PC-3 (cell line): ENCODE measurements at regions not wholly inside any gene's neighbourhood (a gene's known extent, or its start where the extent isn't known, plus 50 kb on each side); places are given as distances from the start of the nearest gene placed in this dataset.

Experiments
- ATAC-seq: fragments of 200-7000 bp; cut with Tn5 transposase; 2 replicates; pipeline ENCODE4 v1.9.1; 2020; ENCODE audit warnings: mild to moderate bottlenecking, moderate library complexity
- BruUV-seq: library from RNA; stranded (reverse); fragments of 400-500 nt; replicated peaks from 2 replicates; lab custom pipeline; 2021; lab: Mats Ljungman, UMichigan
- CTCF ChIA-PET: fragments of 300-600 bp; sonication (Branson Sonifier 250); formaldehyde crosslinking; loops from one replicate; lab custom pipeline; 2022; ENCODE audit warnings: antibody characterized with exemption; lab: Charles Lee
- POLR2A ChIA-PET: fragments of 300-600 bp; sonication (Branson Sonifier 250); formaldehyde crosslinking; loops from one replicate; lab custom pipeline; 2022; ENCODE audit warnings: antibody characterized with exemption; ENCODE audit not compliant: unreplicated experiment; lab: Charles Lee
- DNase-seq: peaks from one replicate; pipeline ENCODE4 v3.0.0-alpha.2; 2015
- H2AFZ ChIP-seq: fragments of 300-600 bp; sonication (generic); 2 replicates; pipeline ENCODE4 v1.6.0; 2016; ENCODE audit warnings: antibody characterized with exemption, low read length
- H3F3A ChIP-seq: fragments of 300-600 bp; sonication (generic); one replicate; pipeline ENCODE4 v1.6.0; 2017; ENCODE audit warnings: antibody characterized with exemption, low read length, control low read depth, mild to moderate bottlenecking; ENCODE audit not compliant: unreplicated experiment
- H3K27ac ChIP-seq: fragments of 300-600 bp; sonication (generic); 2 replicates; pipeline ENCODE4 v1.5.1; 2016; ENCODE audit warnings: mild to moderate bottlenecking, low read length
- H3K27me3 ChIP-seq: fragments of 300-600 bp; sonication (generic); 2 replicates; pipeline ENCODE4 v1.6.1; 2016; ENCODE audit warnings: low read length, mixed read lengths
- H3K36me3 ChIP-seq: fragments of 300-600 bp; sonication (generic); 2 replicates; pipeline ENCODE4 v1.6.1; 2016; ENCODE audit warnings: low read depth, mixed run types, low read length, mixed read lengths
- H3K4me1 ChIP-seq: fragments of 300-600 bp; sonication (generic); 2 replicates; pipeline ENCODE4 v1.5.1; 2016; ENCODE audit warnings: low read length; ENCODE audit not compliant: insufficient read depth
- H3K4me2 ChIP-seq: fragments of 300-600 bp; sonication (generic); 2 replicates; pipeline ENCODE4 v1.6.0; 2016; ENCODE audit warnings: low read length
- H3K4me3 ChIP-seq: fragments of 300-600 bp; sonication (generic); 2 replicates; pipeline ENCODE4 v1.5.1; 2016; ENCODE audit warnings: mild to moderate bottlenecking, low read length, mixed read lengths
- H3K79me2 ChIP-seq: fragments of 300-600 bp; sonication (generic); 2 replicates; pipeline ENCODE4 v1.6.1; 2017; ENCODE audit warnings: low read length, mixed read lengths
- H3K9ac ChIP-seq: fragments of 300-600 bp; sonication (generic); 2 replicates; pipeline ENCODE4 v1.6.0; 2016; ENCODE audit warnings: mild to moderate bottlenecking, low read length
- H3K9me2 ChIP-seq: fragments of 300-600 bp; sonication (generic); replicated peaks from 2 replicates; pipeline ENCODE4 v1.6.1; 2016; ENCODE audit warnings: mixed run types, low read length, mixed read lengths
- H3K9me3 ChIP-seq: fragments of 300-600 bp; sonication (generic); 2 replicates; pipeline ENCODE4 v1.6.1; 2016; ENCODE audit warnings: low read length, mixed read lengths
- H4K20me1 ChIP-seq: fragments of 300-600 bp; sonication (generic); 2 replicates; pipeline ENCODE4 v1.6.1; 2016; ENCODE audit warnings: low read length, mixed read lengths
- CTCF ChIP-seq: fragments of 300-600 bp; sonication (generic); conservative IDR thresholded peaks from 2 replicates; pipeline ENCODE4 v1.5.1; 2017; ENCODE audit warnings: antibody characterized with exemption, low read depth, mild to moderate bottlenecking, low read length
- EZH2 ChIP-seq: fragments of 300-600 bp; sonication (generic); IDR thresholded peaks from one replicate; pipeline ENCODE4 v1.6.1; 2017; ENCODE audit warnings: antibody characterized with exemption, mild to moderate bottlenecking, low read length; ENCODE audit not compliant: unreplicated experiment
- EZH2phosphoT487 ChIP-seq: fragments of 300-600 bp; sonication (generic); IDR thresholded peaks from 2 replicates; pipeline ENCODE4 v1.6.1; 2018; ENCODE audit warnings: mild to moderate bottlenecking, antibody characterized with exemption, low read length, borderline replicate concordance
- intact Hi-C: fragments of 100-400 bp; cut with micrococcal nuclease; formaldehyde crosslinking; loops from 2 replicates; pipeline ENCODE4 v1.9.0; 2023

DNA sequence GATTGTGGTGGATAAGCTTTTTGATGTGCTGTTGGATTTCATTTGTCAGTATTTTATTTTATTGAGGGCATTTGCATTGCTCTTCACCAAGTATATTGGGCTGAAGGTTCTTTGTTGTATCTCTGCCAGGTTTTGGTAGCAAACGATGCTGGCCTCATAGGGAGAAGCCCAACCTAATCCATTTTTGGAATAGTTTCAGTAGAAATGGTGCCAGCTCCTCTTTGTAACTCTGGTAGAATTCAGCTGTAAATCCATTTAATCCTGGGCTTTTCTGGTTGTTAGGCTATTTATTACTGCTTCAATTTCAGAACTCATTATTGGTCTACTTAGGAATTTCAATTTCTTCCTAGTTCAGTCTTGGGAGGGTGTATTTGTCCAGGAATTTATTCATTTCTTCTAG, 309.8 kb upstream of the SETBP1 start:
- no TSS peak for BruUV-seq
- ATAC-seq (no peak), DNase-seq (no peak)
- ChIA-PET POLR2A (no interaction called here), CTCF (no interaction called here)
- TF ChIP-seq EZH2: no peak
- no peak for TF ChIP-seq EZH2phosphoT487
- no peak for TF ChIP-seq CTCF
- no peak overlapping the region for H3K27ac ChIP-seq
- H3K4me1 ChIP-seq: no peaks in the 10 kb centered on the region
- no peak overlapping the region for H3K4me3 ChIP-seq
- H3K36me3 ChIP-seq: no peaks in the 10 kb centered on the region
- no peak overlapping the region for H2AFZ ChIP-seq
- no peak overlapping the region for H3K9ac ChIP-seq
- H4K20me1 ChIP-seq: no peaks in the 10 kb centered on the region
- H3K9me3 ChIP-seq: no peaks in the 10 kb centered on the region
- no peaks in the 10 kb centered on the region for H3F3A ChIP-seq
- H3K27me3 ChIP-seq: no peaks in the 10 kb centered on the region
- no peak overlapping the region for H3K4me2 ChIP-seq
- H3K79me2 ChIP-seq: no peaks in the 10 kb centered on the region
- no peaks in the 10 kb centered on the region for H3K9me2 ChIP-seq
- intact Hi-C loops: no loop called here

DNA sequence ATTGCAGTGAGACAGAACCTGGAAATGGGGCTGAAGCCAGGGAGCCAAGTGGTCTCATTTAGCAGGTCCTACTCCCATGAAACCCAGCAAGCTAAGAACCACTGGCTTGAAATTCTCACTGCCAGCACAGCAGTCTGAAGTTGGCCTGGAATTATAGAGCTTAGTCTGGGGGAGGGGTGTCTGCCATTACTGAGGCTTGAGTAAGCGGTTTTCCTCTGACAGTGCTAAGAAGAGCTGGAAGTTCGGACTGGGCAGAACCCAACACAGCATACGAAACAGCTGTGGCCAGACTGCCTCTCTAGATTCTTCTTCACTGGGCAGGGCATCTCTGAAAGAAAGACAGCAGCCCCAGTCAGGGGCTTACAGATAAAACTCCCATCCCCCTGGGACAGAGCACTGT, 305.7 kb upstream of the SETBP1 start:
- DNase-seq: no peak
- H4K20me1 ChIP-seq: no peaks in the 10 kb centered on the region
- no peak for TF ChIP-seq CTCF
- TF ChIP-seq EZH2: no peak
- TF ChIP-seq EZH2phosphoT487: no peak
- H3K27ac ChIP-seq: no peak overlapping the region
- ChIA-PET CTCF (no interaction called here), POLR2A (no interaction called here)
- no peak overlapping the region for H3K9ac ChIP-seq
- BruUV-seq: no TSS peak
- no peaks in the 10 kb centered on the region for H3K27me3 ChIP-seq
- no peaks in the 10 kb centered on the region for H3F3A ChIP-seq
- H3K36me3 ChIP-seq: no peaks in the 10 kb centered on the region
- H3K4me2 ChIP-seq: no peak overlapping the region
- intact Hi-C loops: no loop called here
- H2AFZ ChIP-seq: no peak overlapping the region
- H3K4me3 ChIP-seq: no peak overlapping the region
- no peak for ATAC-seq
- H3K9me3 ChIP-seq: no peaks in the 10 kb centered on the region
- H3K9me2 ChIP-seq: no peaks in the 10 kb centered on the region
- H3K4me1 ChIP-seq: no peaks in the 10 kb centered on the region
- no peaks in the 10 kb centered on the region for H3K79me2 ChIP-seq

DNA sequence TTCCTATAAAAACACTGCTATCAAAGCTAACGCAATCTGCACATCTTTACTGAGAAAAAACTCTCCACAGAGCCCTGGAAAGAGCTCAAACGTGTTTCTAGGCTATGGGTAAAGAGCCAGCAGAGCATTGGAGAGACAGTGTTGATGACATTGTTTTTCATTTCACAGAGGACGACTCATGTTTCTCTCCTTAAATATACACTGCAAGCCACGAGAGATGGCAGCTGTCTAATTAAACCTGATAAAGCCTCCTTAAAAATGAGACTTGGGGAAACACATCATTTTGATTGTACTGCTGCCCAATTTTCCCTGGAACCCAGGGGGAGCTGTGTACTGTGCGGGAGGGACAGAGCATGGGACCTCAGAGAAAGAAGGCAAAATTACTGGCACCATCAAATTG, 294.3 kb upstream of the SETBP1 start:
- no peak for TF ChIP-seq EZH2phosphoT487
- no peak for TF ChIP-seq CTCF
- no peak for TF ChIP-seq EZH2
- intact Hi-C loops: no loop called here
- H2AFZ ChIP-seq: no peak overlapping the region
- H3K4me3 ChIP-seq: no peak overlapping the region
- H4K20me1 ChIP-seq: no peaks in the 10 kb centered on the region
- no peak overlapping the region for H3K9ac ChIP-seq
- no TSS peak for BruUV-seq
- no peaks in the 10 kb centered on the region for H3K36me3 ChIP-seq
- H3K4me1 ChIP-seq: no peaks in the 10 kb centered on the region
- H3F3A ChIP-seq: no peaks in the 10 kb centered on the region
- H3K9me2 ChIP-seq: no peaks in the 10 kb centered on the region
- H3K27me3 ChIP-seq: no peaks in the 10 kb centered on the region
- CTCF ChIA-PET: no interaction called here
- no peak for ATAC-seq
- H3K9me3 ChIP-seq: no peaks in the 10 kb centered on the region
- no peak overlapping the region for H3K4me2 ChIP-seq
- POLR2A ChIA-PET: no interaction called here
- H3K79me2 ChIP-seq: no peaks in the 10 kb centered on the region
- no peak overlapping the region for H3K27ac ChIP-seq
- no peak for DNase-seq
